HPDE6-E6E7 (cell line): ENCODE measurements at regions not wholly inside any gene's neighbourhood (a gene's known extent, or its start where the extent isn't known, plus 50 kb on each side); places are given as distances from the start of the nearest gene placed in this dataset.
"Not testable (repeated sequence)": the region's sequence is repeated elsewhere in the genome, so short reads cannot be mapped to it uniquely, and the experiment has no call there.

Experiments
- DNase-seq: peaks from one replicate; pipeline ENCODE4 v3.0.0; 2011; ENCODE audit warnings: missing footprints; ENCODE audit errors: extremely low spot score

DNA sequence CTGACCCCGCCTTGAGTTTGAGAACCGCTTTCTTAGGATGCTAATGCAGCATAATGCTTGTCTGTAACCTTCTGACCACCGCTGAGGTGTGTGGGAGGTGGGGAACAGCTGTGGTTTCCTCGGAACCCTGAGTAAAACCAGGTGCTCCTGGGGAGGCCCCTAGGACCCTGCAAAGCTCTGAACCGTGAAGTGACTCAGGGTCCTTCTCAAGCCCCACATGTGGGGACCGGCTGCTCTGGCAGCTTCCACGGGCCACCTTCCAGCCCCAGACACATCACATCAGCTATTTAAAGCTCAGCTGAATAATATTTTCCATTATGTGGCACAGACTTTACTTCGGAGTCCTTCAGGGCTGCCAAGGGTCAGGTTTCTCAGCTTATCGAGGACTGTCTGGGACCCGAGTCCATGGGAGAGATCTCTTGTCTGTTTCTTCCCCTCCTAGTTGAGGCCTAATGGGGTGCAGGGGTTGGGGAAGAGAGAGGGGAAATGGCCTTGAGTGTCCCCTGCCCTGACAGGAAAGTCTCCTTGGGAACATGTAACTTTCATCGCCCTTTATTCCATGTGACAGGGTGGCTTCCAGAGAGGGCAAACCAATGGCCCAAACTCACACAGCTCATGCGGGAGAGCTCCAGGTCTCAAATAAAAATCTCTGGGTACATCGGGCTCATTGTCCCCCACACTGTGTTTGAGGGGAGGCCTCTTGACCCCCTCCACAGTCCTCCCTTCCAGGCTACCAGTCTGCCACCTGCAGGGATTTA is 186.1 kb upstream of the SLC24A3 start:
- no peak for DNase-seq

DNA sequence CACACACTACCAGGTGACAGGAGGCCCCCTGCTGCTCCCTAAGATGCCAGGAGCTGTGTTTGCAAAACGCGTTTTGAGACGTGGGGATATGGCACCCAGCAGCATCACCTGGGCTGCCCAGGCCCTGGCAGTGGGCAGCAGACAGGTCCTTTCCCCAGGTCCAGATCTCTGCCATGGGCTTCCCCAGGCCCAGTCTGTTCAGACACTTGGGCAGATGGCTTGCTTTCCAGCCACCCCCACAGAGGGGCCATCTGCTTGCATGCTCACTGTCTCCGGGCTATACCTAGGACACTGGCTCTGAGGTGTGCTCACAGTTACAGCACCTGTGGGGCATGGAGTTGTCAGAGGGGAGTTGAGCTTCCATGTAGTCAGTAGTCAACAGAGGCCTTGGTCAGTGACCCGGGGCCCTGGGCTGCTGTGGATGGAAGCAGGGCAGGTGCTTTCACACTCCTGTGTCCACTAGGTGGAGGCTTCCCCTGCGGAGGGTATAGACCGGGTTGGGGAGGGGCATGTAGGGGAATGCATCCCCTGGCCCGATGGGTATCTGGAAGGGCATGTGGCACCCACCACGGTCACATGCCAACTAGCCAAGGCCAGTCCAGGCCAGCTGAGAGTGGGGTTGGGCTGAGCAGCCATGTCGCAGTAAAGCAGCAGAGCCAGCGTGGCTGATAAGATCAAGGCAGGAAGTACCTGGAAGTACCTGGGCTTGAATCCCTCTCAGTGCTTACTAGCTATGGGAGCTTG is 185.4 kb upstream of the SLC24A3 start:
- no peak for DNase-seq

DNA sequence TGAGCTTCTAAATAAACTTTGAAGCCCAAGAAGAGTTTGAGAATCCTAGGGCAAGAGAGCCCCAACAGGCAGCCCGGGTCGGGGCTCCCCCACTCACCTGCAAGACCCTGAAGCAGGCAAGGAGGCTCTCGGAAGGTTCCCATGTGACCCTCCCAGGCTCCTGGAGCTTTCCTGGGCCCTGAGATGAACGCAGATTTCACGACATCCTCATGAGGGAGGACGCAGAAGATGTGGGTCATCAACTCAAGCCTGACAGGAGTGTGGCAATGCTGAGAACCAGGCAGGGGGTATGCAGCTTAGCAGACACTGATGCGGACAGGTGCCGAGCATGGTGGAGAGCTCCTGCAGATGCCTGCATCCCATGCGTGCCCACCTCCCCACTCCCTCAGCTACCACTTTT is 184.5 kb upstream of the SLC24A3 start:
- DNase-seq, result no peak

DNA sequence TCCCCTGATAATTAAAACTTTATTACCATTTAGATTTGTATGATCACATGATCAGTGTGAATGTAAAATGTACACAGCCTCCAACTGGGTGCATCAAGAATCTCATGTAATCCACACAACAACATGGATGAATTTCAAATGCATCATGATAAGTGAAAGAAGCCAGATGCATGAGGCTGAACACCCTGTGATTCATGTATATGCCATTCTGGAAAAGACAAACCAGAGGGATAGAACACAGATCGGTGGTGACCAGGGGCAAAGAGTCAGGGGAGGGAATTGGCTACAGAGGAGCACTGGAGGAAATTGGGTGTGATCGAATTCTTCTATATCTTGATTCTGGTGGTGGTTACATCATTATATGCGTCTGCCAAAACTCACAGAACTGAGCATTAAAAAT is 170.7 kb upstream of the SLC24A3 start:
- DNase-seq, result no peak

DNA sequence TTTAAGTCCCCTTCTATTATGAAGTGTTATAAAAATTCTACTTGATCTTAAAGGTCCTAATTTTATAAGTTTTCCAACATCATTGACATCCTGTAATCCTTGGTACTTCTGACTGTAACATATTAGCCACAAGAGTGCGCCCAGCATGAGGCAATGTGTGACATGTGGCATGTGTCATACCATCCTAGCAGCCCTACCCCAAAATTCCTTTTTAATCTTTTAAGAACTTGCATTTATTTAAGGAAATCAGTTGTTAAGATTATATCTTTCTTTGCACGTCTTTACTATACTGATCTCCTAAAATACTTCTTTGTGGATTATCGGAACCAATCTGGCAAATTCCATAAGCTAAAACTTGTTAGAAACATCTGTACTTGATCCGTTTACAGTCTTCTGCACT is 167.1 kb upstream of the SLC24A3 start:
- DNase-seq, result no peak

DNA sequence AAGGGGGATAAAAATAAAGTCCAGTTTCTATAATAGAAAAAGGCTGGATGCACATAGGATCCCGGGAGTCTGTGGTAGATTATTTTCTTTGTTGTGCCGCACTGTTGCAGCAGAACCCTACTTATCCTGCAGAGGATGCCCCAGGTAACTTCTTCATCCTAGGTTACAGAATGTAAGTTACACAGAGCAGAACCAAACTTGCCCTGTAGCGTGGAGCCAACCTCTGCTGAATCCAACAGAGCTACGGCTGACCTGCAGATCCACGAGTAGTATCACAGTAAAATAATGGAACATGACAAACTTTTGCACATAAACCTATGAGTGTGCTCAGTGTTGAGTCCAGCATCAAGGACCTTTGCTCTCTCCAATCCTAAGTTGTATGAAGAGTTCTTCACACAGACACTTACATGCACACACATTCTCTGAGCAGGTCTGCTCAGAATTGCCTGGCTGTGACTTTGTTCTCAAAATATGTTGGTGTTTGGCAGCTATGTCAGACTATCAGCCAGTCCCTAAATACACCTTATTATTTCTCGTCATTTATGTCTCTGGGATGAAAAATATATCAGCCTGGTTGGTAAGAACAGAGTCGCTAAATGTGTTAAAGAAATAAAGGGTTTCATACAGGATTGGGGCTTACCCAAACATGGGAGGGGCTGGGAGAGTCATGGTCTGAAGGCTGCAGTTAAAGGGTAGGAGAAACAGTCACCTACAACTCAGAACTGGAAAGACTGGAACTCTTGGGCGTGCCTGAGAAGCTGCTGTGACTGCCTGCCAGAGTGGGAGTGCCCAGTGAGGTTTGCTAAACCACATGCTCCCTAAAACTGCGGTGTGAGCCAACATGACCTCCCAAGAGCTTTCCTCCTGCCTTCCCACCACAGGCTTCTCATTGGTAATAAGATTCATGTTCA is 165.1 kb upstream of the SLC24A3 start:
- peak; percentile 41 for DNase-seq

DNA sequence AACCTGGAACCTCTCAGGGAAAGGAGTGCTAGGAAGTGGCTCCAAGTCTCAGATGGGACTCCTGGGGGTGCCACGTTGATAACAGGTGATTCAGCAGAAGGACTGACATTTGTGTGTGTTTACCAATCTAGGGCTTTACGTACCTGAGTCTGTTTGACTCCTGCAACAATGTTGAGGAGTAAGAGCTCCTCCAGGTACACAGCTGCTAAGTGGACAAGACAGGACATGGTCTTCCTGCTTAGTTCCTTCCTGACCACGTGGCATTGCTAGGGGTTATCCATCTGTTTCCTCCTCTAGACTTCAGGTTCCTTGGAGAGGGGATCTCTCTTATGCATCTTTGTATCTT is 164.5 kb upstream of the SLC24A3 start:
- DNase-seq, result no peak

DNA sequence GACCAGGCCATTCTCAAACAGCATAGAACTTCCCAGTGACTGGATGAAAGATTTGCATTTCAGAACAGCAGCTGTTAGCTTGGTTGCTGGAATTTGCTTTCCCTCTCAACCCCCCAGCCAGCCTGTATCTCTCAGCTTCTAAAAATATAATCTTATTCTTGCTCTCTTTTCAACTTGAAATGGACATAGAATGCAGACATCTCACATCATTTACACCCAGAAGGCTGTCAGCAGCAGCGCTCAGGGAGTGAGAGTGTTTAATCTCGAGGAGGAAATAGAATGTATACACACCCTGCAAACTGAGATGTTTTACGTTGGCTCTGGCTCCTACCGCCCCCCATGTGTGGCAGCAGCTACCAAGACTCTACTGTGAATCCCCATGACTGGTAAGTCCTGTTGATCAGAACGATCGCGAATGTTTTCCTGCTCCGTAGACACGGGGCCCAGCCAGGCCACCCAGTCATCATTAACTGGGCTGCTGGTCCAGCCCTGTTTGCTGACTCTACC is 163.4 kb upstream of the SLC24A3 start:
- no peak for DNase-seq

DNA sequence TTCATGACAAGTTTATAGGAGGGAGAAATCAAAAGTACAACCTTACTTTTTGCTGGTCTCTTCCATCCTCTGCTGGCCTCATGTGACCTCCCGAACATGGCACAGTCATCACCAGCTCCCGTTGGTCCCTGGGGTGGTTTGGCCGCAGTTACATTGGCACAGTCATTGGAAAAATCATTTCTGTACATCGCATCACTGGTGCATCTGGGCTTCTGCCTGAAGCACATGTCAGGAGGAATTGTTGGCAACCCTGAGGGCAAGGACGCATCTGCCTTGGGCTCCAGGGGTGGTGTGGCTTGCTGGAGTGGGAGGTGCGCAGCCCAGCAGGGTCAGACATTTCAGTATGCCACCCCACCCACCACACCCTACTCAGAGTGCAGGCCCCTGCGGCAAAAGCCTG is 162.9 kb upstream of the SLC24A3 start:
- DNase-seq, result no peak

DNA sequence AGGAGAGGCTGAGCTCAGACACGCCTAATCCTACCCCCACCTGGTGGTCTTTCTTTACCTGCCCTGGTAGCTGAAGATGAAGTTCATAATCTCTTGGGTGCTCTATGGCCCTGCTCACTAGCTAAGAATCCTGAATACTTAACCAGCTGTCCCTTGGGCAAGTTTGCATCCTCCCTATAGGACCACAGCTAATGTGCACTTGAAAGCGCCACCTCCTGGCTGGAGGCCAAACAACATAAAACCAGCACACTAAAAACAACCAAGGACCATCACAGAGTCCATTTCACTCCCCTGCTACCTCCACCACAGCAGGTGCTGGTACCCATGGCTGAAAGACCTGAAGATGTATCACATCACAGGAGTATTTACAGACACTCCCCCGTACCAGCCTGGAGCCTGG is 155.5 kb upstream of the SLC24A3 start:
- DNase-seq, result no peak

DNA sequence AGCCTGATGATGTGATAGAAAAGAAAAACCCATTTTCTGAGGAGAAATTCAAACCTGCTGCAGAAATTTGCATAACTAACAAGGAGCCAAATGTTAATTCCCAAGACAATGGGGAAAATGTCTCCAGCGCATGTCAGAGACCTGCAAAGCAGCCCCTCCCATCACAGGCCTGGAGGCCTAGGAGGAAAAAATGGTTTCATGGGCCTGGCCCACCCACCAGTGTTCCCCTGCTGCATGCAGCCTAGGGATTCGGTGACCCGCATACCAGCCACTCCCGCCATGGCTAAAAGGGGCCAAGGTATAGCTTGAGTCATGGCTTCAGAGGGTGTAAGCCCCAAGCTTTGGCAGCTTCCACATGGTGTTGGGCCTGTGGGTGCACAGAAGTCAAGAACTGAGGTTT is 147.7 kb upstream of the SLC24A3 start:
- not testable (repeated sequence) for DNase-seq

DNA sequence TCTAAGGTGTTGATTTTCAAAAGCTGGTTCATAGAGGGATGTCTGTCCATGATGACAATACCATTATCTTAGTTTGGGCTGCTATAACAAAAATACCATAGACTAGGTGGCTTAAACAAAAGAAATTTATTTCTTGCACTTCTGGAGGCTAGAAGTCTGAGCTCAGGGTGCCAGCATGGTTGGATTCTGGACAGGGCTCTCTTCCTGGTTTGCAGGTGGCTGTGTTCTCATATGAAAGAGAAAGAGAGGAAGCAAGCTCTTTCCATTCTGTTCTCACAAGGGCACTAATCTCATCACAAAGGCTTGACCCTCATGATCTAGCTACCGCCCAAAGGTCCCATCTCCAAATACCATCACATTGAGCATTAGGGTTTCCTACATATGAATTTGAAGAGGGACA is 144.5 kb upstream of the SLC24A3 start:
- DNase-seq, result no peak

DNA sequence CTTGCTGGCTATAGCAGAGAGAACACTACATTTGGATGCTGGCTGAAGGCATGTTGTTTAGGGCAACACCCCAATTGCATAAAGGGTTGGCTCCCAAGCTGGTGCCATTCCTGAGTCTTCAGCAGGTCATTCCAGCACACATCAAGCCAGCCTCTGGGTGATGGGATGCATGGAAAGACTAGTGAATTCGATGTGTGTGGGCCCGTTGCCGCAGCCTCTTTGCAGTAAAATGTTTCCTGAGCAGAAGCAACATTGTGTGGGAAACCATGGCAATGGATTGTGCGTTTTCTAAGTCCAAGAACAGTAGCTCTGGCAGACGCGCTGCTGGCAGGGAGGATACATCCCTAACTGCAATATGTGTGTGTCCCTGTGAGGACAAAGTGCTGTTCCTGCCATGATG is 142.4 kb upstream of the SLC24A3 start:
- DNase-seq, result no peak

DNA sequence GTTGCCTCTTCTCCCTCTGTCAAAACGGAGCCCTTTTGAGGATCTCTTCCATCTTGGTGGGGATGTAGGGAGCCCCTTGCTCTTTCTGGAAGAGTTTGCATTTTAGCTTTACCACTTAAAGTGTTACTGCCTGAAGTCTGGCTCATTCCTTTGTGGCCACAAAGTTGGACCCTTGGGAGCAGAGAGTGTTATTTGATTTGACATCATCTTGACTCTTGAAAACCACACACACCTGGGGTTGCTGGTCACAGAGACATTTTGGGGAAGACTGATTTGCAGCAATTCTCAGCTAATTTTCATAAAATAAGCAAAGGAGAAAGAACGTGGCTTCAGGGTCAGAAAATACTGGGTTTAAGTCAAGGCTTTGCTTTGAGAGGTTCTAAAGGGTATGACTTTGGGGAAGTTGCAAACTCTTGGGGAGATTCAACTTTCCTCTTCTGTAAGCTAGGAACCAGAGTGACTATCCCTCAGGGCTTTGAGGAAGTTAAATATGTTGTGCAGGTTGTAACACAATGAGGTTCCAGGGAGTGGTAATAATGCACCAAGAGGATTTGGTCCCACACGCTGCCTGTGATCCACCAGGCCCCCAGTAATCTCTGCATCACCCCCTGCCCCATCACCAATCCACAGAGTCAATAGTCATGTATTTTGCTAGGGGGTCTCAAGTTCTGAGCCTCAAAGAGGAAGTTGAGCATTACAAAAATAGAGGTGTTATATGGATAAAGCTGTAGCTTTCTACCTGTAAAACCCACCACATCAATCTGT is 141.6 kb upstream of the SLC24A3 start:
- DNase-seq, result no peak

DNA sequence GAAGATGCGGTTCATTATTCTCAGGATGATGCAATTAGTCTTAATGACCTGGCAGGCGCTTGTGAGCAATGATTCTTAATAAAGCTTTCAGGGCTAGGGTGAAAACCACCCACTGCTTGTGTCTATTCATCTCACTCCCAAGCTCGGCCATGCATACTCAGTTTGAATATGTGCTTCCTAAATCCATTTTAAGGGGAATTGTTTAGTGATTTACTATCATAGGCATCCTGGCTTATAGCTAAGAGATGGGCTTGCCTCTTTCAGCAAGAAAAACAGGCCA is 141.1 kb upstream of the SLC24A3 start:
- no peak for DNase-seq

DNA sequence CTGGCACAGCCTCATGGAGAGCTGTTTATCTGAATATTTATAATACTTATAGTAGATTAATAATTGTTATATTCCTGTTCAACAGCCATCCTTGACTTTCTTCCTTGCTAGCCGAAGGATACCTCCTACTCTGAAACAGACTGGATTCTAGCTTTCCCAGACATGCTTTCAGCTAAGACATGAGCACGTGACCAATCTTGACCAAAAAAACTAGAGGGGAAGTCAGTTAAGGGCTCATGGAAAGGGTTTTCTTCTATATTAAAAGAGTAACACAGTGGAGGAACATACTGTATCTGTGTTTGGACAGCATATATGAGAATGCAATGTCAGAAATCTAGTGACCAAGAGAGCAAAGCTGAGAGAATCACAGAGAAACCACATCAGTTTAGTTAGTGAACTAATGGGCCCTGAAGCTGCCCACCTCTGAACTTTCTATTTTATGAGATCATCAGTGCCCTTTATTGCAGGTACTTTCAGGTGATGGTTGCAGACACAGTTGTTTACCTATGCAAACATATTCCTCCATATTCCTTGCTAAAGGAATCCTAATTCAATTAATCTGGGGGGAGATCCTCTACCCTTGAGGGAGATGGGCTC is 140.4 kb upstream of the SLC24A3 start:
- no peak for DNase-seq

DNA sequence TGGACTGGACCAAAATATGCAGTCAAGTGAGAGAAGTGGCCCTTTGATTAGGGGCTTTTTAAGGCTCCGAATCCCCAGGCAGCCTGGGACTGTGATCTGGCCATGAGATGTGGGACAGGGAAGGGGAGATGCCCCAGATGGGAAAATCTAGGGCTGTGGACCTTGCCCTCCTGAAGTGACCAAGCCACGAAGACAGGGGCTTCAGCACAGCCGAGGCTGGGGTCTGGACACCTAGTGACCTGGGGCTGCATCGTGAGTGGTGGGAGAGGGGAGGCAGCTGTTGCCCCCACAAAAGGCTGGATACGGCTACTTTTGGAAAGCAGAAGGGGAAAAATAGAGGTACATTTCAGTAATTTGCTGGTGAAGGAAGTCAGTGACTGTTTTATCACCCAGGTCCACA is 139.5 kb upstream of the SLC24A3 start:
- DNase-seq, result no peak

DNA sequence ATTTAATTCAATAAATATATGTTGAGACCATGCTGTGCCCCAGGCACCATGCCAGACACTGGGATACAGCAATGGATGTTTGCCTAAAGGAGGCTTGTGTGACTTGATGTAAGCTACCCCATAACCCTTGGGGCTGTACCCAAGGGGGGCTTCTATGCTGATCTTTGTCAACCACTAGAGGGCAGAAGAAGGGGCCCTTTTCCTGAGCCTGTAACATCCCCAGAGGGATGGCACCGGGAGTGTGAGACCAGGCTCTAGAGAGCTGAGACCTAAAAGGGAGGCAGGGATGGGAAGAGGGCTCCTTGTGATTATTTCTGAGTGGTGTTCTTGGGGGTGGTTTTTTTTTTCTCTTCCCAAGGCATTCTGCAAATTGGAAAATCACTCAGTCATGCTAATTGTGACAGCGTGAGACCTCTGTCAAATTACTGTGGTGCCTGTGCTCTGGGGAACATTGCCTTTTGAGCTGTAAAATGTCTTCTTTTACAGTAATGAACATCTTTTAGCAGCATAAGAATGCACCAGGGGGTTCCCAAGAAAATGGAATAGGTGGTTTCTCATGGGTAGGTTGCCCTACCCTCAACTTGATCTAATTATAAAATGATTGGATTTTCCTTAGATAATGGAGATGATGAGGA is 138.7 kb upstream of the SLC24A3 start:
- no peak for DNase-seq

DNA sequence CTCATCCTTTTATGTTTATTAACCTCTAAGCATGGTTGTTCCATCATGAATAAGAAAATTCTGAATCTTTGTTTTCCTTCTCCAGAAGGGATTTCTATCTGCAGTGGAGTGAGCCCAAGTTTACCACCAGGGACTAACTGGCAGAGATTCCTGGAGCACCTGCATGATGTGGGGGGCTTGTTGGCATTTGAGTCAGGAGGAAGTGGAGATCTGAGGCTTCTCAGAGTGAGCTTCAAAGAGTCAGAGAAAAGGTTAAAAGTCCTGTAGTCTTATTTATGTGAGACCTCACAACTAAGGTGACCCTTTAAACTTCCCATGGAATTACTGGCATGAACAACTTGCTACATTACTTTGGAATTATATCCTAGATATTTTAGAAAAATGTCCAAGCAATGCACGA is 138.1 kb upstream of the SLC24A3 start:
- no peak for DNase-seq

DNA sequence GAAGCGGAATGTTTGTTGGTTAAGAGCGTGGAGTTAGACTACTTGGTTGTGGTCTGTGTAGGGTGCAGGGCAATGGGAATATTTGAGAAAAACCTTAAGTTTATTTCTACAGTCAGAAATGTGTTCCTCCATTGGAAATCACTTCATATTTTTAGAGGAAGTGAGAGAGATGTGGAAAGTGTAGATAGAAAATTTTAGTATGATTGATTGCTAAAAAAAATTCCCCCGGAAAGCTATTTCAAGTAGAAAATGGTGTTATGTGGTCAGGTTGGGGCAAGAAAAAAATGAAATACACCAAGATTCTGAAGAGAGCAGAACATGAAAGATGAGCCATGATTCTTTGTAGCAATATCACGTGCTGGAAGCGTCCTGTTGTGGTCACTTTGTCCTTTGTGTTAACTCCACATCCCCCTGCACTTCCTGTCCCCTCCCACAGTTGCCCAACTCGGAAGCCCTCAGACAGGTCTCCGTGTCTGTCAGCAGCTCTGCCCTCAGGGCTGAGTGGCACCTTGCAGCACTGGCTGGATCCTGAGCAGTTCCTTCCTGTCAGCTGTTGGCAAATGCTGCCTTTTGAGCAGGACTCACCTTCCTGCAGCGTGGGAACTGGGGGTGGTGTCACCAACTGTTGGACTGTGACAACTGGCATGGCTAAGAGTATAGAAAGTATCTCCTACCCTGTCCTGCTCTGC is 137.5 kb upstream of the SLC24A3 start:
- no peak for DNase-seq
